NCI-H2081 treated with DMSO at 0.1 percent for 48 hours (cell line): ENCODE measurements at regions not wholly inside any gene's neighbourhood (a gene's known extent, or its start where the extent isn't known, plus 50 kb on each side); places are given as distances from the start of the nearest gene placed in this dataset.
"Not testable (repeated sequence)": the region's sequence is repeated elsewhere in the genome, so short reads cannot be mapped to it uniquely, and the experiment has no call there.

ENCODE experiments used
- DNase-seq: peaks from one replicate; lab custom pipeline; 2025; lab: John Stamatoyannopoulos, UW

DNA sequence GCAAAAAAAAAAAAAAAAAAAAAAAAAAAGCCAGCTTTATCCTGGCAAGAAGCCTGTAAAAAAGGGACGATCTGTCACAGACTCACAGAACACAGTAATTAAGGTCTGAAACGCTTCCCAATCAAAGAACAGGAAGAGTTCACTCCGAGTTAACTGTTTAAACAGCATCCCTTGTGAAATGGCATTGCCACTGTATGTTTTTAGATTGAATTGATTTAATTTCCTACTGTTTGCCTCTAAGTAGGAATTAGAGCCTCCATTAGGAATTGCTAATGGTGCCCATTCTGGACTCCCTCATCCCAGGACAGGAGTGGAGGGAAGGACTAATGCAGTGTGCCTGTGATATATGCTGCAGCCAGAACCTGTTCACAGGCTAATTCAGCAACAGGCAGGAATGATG lies 370.8 kb downstream of the RWDD3 start:
- DNase-seq = peak; percentile 33

DNA sequence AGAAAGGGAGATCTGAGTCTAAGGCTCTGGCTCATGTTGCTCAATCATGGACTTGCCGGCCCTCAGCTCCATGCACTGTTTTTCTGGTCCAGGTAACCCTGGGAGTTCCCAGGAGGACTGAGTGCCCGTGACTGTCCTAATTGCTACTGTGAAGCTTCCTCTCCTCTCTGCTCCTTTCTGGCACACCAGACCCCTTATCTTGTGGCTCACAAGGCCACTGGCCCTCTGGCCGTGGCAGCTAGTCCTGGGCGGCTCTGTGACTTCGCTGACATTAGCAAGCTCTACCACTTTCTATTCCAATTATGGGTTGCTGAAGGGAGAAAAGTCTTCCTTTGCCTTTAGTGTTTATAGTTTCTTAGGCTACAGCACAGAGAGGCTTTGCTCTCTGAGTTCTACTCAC lies 380.2 kb downstream of the RWDD3 start:
- DNase-seq = no peak

DNA sequence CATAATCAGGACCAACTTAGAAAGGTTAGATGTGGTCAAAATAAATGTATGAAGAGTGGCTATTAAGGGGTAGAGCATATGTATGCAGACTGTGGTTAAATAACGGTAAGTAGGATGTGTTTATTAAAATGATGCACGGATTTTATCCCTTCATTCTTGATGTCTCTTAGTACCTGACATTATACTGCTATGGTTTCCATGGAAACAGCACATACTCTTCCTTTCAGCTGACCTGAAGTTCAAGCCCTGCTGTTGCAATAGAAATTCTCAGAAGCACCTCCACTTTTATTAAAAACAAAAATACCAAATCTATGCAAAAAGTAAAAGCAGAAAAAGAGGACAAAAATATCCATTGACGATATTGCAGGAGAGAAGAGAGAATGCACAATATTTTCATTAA lies 381.4 kb downstream of the RWDD3 start:
- DNase-seq = no peak

DNA sequence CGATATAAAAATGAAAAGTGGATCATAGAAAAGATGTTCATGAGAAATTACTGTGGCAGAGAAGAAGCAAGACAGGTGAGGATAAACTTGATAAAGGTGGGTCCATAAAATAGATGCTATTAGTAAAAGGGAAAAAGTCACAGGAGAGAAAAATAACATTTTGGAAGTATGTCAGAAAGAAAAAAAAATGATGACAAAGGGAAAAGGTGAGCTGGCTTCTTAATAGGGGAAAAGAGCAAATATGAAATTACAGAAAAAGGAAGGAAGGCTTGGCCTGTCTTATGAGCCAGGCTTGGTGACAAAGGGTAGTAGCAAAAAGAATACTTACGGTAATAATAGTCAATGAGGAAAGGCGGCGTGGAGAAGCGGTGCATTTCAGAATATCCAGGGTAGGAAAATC lies 386.1 kb downstream of the RWDD3 start:
- no peak for DNase-seq

DNA sequence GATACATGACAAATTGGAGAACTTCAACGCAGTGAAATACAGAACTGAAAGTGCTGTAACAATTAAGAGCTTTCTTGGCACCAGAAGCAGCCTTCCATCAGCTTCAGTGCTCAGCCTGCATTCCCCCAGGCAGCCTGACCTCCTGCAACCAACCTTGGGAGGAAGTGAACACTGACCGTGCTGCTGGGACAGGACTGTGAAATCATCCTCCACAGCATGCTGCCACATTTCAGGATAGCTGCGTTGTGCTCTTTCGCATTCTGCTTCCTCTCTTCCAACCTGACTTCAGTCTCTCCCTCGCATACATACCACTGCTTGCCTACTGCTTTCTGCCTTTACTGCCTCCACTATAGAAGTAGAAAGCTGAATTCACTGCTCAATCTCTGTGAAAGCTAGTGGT lies 388.6 kb downstream of the RWDD3 start:
- DNase-seq = no peak

DNA sequence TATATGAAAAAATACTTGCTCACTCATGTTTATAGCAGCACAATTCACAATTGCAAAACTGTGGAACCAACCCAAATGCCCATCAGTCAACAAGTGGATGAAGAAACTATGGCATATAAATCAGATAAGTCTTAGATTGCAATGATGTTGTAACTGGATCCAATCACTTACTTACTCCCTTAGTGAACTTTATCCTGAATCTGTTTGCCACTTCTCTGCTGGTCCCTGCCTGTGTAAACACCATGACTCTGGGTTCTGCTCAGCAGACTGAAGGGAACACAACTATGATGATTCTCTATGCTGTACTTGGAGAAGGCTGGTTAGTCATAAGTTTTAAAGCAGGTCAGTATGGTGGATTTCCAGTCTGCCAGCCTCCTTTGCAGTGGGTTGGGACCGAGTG lies 391.2 kb downstream of the RWDD3 start:
- DNase-seq = no peak

DNA sequence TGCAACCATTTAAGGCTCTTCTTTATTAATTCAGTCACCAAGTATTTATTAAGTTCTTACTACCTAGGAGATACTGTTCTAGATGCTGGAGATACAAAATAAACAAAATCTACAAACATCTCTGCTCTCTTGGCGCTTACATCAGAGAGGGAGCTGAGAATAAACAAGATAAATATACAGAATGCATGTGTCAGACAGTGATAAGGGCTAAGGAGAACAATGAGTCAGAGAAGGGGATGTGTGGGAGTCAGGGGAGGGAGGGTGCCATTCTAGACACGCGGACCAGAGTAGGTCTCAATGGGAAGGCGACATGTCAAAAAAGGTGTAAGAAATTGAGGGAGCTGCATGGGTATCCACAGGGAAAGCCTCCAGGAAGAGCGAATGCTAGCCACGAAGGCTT lies 393.2 kb downstream of the RWDD3 start:
- DNase-seq = no peak

DNA sequence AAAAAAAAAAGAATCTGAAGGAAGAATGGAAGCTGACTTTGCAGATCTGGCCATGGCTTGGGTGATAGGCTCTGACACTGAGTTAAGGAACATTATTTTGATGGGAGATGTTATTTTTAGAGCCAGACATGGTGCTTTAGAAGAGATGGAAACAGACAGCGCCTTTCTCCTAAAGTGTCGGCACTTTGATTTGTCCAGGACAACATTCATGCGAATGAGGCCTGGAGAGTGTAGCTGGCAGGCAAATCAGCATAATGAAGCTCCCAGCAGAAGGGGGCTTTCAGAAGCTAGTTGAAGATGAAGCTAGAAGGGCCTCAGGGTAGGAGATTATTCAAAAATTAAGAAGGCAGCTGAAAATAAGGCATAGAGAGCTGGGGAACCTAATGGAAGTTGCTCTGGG lies 397.7 kb downstream of the RWDD3 start:
- no peak for DNase-seq

DNA sequence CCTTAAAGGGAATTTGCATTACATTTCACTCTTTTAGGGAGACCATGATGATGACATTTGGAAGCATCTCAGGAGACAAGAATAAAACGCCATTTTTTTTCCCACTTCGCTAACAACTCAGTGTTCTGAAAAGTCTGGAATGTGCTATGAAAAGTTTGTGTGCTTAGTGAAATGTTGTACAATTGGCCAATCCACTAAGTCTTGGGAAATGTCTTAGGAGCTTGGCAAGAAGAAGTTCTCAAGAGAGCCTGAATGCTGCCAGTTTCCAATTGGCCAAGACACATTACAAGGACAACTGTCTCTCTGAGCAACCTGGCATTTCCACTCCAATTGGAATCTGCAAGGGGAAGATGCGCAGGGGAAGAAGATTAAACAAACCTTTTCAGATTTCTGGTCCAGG lies 401.8 kb downstream of the RWDD3 start:
- DNase-seq = no peak

DNA sequence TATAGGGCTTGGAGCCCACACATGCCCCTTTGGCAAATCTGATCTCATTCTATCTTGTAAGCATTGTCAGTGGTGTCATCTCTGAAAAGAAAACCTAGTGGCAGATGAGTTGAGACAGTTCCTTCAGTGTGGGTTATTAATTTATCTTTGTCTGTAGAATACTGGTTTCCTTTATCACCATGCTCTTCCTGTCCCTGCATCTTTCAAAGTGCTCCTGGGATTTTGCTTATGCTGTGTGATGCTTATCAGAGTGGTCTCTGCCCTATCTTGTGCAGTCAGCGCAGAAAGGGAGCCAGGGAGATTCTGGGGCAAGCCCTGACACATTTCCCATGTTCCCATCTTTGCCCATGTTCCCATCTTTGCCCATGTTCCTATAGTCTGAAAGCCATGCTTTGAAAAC lies 402.9 kb downstream of the RWDD3 start:
- no peak for DNase-seq

DNA sequence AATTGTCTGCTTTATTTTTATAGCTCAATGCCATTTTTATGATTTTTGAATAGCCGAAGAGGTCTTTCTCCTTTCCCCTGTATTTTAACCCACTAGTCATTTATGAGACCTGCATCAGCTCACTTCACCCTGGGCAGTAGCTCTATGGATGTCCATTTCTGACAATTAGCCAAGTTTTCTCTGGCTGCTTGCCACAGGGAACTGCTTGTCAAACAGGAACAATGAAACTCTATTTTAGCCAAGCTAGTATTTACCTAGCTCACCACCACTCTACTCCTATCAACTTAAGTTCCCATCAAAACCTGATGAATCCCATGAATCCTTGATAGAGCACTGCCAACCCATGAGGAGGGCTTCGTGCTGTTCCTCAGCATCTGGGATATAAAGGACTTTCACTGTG lies 406.7 kb downstream of the RWDD3 start:
- no peak for DNase-seq

DNA sequence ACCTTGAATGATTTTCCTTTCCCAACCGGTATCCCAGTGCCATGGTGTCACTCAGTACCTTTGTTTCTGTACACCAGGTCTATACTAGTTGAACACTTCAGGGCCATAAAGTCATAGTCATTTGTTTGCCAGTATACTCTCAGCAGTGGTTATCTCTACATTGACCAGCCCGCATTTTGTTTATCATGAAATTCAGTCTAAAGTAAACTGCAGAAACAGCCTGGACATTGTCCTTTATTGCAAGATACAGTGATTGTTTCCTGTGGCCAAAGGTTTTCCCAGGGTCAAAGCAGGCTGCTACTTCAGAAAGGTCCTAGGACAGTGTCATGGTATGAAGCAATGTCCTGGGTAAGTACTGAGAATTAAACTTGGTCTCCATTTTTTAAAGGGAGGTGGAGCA lies 407.4 kb downstream of the RWDD3 start:
- no peak for DNase-seq

DNA sequence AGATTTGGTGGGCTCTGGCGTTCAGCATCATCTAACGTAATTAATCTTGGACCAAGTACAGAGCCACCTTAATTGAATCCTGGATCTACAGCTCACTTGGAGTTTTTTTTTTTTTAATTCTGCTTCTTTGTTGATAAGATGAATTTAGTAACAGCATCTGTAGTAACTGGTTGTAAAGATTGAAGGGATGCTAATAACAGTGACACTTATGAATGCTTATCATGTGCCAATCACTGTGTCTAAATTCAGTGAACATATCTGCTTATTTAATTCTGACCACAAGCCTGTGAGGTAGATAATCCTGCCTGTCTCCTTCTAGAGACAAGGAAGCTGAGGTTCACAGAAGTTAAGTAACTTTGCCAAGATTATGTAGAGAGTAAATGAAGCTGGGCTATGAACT lies 408.0 kb downstream of the RWDD3 start:
- DNase-seq = no peak

DNA sequence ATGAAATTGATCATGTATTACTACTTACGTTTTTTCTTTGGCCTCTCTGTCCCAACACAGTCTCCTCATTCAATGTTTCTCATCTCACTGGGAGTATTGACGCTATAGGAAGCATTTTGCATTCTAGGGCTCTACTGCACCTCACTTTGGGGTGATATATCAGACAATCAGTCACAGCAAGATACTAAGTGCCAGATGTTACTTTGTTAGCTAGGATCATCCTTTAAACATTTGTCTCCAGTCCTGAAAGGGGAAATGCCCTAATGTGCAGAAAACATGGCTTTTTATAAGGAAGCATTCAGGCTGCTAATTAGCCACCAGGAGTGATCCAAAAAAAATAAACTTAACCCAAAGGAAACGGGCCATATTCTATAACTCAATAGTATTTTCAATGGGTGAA lies 409.1 kb downstream of the RWDD3 start:
- no peak for DNase-seq

DNA sequence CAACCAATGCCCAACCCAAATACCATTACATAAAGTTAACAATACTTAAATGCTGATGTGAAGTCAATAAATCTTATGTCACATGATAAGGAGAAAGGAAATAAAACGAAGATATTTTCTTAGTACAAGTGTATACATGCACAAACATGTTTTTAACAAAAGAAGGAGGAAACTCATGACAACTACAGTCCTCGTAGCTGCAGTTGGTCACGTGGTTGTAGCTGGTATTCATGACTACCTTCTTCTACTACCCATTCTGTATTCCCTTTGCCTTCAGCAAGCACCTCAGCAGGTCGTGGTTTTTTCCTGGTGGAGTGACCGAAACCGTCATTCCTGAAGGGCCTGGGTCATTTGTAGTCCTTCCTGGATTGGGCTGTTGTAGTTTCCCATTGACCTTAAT lies 411.1 kb downstream of the RWDD3 start:
- DNase-seq = not testable (repeated sequence)

DNA sequence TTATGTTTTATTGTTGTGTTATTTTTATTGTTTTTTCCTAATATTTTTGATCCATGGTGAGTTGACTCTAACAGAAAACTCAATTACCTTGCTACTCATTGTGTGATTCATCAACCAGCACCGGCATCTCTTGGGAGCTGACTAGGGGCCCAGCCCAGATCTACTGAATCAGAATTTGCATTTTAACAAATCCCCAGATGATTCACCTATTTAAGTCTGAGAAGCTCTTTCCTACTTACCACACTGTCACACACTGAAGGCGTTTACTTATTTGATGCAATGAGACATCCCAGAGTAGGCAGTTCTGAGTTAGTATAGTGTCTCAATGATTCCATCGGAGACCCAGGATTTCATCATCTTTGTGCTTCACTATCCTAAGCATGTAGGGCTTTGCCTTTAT lies 416.6 kb downstream of the RWDD3 start:
- no peak for DNase-seq

DNA sequence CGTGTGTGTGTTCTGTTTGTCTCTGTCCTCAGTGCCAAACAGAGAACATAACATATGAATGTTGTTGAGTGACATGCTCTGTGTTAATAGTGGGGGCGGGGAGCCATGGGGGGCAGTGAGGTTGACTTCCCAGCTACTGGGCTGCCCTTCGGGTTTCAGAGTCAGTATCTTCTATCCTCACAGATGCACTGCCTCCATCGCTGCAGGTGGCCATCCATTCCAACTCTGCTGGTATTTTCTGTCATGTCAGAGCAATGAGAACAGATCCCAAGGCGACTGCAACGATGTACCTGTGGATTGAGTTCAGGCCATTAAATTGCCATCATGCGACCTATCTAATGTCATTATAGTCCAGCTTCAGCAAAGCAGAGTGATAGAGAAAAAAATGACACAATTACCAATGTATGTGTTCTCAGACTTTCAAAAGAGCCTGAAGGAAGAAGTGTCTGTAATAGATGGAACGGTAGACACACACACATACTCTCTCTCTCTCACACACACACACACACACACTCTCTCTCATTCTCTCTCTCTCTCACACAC lies 418.5 kb downstream of the RWDD3 start:
- DNase-seq = no peak

DNA sequence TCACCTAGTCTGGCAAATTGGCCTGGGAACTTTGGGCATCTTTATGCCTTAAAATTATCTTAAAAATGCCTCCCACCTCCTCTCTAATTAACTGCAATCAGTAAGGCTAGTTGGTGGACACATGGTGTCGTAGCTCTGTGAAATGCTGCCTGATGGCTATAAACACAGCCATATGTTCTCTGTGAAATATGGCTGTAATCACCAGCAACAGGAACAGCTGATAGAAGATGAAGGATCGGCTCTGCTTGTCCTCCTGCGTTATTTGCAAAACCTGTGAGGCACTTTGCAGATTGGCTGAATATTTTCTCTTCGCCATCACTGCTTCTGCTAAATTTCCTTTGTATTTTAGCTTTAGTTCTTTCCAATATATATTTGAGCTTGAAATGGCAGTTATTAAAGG lies 419.6 kb downstream of the RWDD3 start:
- DNase-seq = no peak

DNA sequence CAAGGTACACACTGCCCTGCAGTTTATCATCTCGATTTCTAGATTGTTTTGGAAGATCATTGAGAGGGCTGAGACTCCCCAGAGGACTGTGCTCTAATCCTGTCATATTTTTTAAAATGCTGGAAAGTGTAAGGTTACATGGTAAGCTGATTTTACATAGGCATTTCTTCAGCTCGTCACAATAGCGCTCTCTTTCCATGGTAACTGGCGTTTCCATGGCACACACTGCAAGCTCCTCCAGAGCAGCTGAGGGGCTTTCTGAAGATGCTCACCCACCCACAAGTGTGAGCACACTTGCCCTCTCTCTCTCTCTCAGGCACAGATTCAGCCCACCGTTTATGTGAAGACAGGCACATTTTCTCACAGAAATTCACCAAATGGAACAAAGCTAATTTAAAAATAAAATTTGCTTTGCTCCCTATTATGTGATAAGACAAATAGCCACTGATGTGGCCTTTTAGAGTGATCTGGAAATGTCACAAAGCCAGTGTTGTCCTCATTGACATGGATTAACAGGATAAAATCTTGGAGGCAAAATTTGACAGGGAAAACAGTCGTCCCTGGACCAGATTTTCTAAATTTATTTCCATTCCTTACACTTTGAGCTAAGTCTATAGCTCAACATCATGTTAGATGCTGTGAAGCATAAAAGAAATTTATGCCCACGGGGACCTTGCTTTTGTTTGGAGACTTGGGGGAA lies 421.5 kb downstream of the RWDD3 start:
- DNase-seq = no peak

DNA sequence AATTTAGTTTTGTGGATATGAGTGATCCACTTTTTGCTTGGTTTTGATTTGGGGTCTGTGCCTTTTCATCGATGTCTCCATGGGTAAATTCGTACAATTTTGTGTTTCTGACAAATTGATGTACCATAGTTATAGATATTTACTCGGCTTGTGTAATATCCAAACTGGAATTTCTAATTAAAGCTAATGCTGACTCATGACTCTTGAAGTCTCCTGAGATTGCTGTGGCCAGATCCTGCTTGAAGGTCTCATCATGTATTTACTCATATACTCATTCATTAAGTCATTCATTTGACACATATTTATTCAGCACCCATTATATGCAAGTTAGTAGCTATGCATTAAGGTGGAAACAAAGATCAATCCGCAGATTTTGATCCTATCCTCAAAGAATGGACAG lies 423.2 kb downstream of the RWDD3 start:
- DNase-seq = no peak

DNA sequence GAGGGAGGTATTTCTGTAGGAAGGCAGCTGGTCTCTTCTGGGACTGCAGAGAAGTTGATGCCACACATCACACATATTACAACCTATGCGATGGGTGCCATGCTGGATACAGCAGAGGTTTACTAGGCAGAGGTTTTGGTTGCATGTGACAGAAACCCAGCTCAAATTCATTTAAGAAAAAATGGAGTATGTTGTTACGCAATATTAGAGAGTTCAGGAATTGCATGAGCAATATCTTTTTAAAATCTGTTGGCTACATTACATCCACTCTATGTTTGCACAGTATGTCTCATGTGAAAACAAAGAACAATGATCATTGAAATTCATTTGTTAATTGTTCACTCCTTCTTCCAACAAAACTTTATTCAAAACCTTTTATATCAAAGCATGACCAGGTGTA lies 425.2 kb downstream of the RWDD3 start:
- DNase-seq = no peak

DNA sequence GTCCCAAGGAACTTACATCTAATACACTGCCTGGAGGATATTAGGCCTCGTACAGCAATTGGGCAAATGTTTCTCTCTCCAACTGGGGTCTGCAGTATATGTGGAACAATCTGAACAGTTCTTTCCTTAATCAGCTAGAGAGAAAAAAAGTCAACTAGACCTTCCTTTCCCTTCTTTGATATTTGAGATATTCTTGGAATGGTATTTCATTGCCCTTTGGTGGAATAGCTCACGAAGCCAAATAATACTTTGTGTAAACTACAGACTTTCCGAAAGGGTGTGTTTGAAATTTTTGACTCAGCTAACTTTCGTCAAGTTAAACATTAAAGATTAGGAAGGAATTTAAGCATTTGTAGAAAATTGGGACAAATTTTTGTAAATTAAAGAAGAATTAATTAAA lies 425.6 kb downstream of the RWDD3 start:
- DNase-seq = no peak

DNA sequence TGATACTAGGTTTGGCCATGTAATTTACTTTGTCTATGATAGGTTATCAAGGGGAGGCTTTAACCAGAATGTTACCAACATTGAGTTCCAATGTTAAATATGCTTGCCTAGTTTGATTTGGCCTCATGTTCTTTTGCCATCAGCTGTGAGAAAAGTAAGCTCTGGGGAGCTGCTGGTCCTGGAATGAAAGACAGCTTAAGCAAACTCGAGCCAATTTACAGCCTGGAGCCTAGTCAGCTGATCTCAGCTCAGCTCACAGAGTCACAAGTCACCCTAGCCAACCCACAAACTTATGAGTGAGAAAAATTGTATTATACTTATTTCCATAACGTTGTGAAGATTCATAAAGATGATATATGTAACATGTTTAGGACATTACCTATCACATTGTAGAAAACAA lies 426.7 kb downstream of the RWDD3 start:
- no peak for DNase-seq

DNA sequence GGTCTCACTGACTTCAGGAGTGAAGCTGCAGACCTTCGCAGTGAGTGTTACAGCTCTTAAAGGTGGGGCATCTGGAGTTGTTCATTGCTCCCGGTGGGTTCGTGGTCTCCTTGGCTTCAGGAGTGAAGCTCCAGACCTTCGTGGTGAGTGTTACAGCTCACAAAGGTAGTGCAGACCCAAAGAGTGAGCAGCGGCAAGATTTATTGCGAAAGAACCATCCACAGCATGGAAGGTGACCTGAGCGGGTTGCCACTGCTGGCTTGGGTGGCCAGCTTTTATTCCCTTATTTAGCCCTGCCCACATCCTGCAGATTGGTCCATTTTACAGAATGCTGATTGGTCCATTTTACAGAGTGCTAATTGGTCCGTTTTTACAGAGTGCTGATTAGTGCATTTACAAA lies 429.5 kb downstream of the RWDD3 start:
- not testable (repeated sequence) for DNase-seq
